SIG-M5 treated with dmso at 0.1 percent for 504 hours (cell line): ENCODE measurements at regions not wholly inside any gene's neighbourhood (a gene's known extent, or its start where the extent isn't known, plus 50 kb on each side); places are given as distances from the start of the nearest gene placed in this dataset.
A peak's percentile ranks its signal among the peaks of the same experiment; 100 is the strongest.
"Not testable (repeated sequence)": the region's sequence is repeated elsewhere in the genome, so short reads cannot be mapped to it uniquely, and the experiment has no call there.

ENCODE experiments used
- DNase-seq: peaks from one replicate; lab custom pipeline; 2025; ENCODE audit not compliant: unreplicated experiment; lab: John Stamatoyannopoulos, UW

DNA sequence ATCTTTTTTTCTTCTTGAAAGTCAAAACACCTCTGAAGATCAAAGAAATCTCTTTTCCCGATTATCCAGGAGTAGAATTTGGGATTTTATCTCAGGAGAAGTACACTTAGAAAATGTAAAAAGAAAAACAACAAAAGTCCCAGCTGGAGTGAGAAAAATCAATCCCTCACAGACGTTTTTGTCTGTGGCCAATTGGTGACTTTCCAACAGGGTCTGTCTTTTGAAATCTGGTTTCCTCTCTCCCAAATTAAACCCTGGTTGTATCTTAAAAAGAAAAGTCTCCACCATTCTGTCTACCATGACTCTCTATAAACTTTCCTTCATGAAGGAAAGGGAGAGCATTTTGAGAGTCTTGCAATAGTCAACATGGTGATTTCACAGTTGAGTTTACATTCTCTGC is 88.1 kb downstream of the DACT1 start:
- no peak for DNase-seq

DNA sequence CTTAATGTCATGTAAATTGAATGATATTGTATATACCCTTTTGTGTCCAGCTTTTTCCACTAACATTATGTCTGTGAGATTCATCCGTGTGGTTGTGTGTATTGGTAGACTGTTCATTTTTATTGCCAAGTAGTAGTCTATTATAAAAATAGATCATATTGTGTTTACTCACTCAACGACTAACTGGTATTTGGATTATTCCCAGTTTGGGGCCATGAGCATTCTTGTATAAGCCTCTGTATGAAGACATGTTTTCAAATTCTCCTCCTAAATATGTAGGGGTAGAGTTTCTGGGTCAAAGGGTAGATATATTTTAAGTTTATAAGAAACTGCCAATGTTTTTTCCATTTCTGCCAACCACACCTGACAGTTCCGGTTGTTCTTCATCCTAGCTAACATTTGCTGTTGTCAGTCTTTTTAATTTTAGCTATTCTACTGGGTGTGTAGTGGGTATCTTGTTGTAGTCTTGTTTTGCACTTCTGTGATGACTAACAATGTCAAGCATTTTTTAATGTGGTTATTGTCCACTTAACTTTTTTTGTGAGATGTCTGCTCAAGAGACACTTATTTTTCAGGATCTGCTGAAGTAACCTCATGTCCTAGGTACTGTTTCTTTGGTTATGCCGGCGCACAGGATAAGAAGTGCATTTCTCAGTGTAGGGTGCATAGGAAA is 93.2 kb downstream of the DACT1 start:
- DNase-seq = no peak

DNA sequence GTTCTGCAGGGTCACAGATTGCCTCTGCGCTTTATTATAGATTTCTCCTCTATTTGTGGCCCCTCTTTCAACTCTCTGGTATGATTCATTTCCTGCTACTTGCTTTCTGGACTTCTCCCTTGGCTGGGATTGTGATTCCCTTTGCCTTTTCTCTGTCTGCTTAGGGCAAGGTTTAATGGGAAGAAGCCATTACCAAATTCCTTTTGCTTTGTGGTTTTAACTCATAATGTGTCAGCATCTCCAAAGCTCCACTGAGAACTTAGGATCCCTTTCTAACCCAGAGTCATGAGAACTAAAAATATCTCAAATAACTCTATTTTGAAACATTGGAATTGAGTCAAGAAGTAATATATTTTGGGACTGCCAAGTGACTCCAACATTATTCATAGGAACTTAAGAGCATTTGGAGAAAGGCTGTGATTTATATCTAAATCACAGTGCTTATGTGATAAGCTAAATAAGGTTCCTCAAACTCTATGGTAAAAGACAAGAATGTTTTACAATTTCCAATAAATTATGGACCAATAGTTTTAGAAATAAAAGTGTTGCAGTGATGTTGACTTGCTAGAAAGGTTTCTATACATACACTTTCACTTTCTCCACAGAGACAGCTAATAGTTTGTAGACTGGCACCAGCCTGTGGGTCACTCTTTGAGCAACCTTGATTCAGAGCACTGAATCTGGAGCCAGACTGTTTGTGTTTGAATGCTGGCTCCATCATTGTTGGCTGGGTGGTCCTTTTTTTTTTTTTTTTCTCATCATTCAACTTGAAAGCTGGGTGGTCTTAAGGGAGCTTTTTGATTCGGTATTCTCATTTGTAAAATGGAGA is 93.9 kb downstream of the DACT1 start:
- no peak for DNase-seq

DNA sequence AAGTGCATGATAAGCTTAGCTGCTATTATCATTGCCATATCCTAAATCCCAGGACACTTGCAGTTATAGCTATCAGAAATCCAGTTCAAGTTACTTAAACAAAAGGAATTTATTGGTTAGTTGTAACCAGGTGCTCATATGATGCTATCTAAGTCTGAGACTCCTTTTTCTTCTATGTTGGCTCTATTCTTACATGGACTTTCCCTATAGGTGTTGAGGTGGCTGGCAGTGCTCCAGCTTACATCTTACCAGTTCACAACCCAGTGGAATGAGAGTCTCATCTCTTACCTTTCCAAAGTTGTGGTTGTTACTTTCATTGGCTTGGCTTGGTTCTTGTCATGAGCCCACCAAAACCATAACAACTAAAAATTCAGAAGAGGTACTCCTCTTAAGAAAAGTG is 94.6 kb downstream of the DACT1 start:
- no peak for DNase-seq

DNA sequence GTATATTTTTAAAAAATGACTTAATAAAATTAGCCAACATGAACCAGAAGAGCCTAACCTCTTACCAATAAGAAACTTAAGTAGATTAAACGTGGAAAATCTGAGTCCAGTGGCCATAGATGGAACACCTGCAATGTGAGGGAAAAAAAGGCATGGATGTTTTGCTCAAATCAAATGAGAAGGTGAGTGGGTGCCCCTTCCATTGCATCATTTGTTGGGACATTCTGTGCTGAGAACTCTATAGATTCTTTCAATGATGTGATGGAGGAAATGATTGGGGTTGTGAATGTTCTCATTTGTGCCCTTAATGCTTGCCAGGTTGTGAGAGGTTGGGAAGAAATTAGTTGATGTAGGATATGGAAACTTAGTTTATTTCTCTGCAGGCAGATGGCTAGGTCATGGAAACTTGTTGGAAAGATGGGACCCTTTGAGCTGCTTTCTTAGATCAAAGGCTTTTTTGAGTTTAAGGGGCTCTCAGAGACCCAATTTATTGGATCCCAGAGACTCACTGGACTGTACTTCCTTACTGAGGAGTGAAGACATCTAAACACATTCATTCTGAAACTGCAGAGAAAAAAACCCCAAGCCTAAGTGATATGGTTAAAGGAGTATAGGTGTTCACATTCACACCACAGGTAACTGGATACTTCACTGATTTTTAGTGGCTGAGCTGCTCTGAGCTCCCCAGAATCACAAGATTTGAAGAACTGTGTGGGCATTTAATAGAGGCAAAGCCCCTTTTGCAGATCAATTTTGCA is 95.9 kb downstream of the DACT1 start:
- no peak for DNase-seq

DNA sequence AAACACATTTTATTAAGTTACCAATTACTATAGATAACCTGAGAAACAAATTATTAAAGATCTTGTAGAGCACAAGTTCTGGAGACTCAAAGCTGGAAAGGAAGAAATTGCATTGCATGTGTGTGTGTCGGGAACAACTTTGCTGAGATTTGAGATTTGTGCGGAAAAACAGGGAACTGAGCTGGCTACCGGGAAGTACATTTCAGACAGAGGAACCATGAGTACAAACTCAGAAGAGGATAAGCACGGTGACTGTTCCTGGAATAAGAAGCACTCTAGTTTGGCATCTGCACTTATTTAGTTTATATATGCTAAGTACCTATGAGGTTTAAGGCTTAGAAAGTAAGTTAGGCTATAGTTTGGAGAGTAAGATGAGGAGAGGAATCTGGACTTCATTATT is 97.8 kb downstream of the DACT1 start:
- no peak for DNase-seq

DNA sequence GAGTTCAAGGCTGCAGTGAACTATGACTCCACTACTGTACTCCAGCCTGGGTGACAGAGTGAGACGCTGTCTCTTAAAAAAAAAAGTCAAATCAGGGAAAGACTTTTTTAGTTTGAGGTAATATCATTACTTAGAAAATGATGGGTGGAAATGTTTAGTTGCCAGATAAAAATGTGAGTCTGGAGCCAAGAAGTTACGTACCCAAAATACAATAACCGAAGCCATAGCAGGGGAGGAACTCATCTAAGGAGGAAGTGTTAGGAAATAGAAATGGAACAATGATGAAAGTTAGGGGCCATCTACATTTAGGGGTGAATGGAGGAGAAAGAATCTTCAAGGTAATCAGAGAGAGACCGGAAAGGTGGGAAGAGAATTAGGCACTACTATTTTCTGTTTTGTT is 98.8 kb downstream of the DACT1 start:
- no peak for DNase-seq

DNA sequence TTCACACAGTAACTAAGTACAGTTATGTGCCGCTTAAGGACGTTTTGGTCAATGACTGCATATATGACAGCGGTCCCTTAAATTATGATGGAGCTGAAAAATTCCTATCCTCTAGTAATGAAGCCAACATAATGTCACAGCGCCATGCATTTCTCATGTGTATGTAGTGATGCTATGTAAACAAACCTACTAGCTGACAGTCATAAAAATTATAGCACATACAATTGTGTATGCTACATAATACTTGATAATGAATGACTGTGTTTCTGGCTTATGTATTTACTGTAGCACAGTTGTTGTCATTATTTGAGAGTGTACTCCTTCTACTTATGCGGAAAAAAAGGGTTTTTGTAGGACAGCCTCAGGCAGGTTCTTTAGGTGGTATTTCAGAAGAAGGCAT is 99.7 kb downstream of the DACT1 start:
- no peak for DNase-seq

DNA sequence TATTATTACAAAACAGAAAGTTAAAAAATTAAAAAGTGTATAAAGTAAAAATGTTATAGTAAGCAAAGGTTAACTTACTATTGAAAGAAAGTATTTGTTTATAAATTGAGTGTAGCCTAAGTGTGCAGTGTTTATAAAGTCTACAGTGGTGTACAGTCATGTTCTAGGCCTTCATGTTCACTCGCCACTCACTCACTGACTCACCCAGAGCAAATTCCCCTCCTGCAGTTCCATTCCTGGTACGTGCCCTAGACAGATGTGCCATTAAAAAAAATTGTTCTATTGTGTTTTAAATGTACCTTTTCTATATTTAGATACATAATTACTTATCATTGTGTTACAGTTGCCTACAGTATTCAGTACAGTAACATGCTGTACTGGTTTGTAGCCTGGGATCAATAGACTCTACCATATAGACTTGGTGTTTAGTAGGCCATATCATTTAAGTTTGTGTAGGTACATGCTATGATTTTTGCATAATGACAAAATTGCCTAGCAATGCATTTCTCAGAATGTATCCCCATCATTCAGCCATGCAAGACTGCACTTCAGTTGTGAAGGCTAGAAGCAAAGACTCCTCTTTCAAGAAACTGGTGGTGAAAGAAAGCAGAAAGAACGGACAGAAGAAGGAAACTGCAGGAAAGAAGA is 100.6 kb downstream of the DACT1 start:
- no peak for DNase-seq

DNA sequence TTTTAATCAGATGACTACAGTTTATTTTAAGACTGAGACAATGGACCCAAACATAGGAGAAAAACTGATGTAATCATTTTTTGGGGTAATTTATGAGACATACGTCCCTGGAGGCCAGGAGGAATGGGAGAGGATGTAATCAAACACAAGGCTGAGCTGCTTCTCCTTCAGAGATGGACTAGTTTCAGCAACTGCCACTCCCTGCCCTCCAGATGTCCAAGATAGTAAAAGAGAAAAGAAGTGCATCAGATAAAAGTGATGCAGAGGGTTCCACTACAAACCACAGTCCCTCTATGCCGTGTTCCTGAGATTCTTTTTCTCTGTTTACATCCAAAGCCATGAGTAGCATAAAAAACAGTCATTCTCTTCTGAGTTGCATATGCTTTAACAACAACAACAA is 101.1 kb downstream of the DACT1 start:
- DNase-seq = no peak

DNA sequence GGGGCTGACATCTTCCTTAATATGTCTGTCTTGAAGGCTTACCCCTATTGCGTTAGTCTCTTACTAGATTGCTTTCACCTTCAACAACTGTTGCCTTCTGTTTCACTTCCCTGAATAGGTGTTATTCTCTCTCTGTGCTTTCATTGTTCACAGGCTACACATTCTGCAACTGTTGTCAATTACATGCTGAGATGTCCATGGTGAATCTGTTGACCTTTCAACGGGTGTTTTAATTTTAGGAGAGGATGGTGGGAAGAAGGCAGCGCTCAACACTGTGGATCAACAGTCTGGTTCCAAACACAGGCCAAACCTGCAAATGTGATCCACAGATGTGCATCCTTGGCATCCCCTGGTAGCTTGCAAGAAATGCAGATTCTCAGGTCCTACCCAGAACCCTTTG is 101.9 kb downstream of the DACT1 start:
- DNase-seq = peak; percentile 55

DNA sequence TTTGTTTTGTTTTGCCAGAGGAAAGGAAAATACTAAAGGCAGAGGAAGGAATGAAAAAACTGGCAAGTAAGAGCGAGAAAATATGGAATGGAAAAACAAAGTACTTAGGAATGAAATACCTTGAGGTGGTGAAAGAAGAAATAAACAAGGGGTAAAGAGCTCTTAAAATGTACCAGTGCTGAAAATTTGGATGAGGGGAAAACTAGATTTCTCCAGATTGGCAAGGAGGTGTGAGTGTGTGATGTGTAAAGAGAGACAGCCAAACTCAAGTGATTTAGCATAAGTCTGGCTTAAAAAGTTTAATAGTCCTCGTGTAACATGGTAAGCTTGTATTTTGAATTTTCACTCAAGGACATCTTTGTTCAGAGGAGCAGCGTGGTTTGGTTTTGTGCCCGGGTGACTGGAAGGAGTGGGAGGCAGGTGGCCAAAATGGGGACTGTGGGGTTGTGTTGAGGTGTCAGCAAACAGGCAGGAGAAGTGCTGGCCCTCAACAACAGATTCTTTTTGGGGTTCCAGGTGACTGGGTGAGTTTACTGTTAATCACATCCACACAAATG is 102.7 kb downstream of the DACT1 start:
- DNase-seq = no peak

DNA sequence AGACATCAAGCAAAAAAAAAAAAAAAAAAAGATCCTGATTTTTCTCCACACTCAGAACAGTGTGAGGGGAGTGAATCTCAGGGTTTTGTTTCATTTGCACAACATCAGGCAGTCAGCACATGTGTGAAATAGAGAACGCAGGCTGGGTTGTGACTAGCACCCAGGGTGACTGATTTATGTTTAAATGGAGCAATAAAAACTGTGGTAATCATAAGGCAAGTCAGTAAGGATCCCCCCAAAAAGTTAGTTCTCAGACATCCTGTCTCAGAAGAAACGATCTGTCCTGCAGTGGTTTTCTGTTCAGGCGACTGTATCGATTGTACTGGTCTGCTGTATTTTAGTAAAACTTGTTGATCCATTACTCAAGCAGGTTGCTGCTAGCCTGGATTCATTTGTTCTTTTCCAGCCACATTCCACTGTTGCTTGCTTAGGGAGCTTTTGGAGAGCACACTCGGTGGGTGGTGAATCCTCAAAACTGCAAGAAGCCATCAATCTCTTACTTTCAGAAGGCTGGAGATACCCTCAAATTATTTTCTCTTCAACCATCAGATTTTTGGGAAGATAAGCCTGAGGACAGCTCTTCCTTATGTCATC is 107.1 kb downstream of the DACT1 start:
- no peak for DNase-seq

DNA sequence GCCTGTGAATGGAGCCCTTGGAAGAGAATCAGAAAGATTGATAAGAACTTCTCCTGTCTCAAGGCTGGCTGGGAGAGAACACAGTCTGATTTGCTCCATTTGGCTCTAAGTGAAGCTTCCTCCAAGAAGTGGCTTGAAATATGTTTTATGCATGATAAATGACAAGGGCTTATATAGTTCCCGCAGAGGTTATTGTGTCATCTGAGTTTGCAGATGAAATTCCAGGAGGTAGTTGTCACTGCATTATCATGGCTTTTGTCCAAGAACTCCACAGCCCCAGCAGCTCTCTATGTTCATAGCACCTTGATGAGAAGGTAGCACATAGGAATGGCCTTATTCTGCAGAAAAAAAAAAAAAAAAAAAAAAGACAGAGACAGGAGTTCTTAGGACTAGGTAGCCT is 108.5 kb downstream of the DACT1 start:
- DNase-seq = no peak

DNA sequence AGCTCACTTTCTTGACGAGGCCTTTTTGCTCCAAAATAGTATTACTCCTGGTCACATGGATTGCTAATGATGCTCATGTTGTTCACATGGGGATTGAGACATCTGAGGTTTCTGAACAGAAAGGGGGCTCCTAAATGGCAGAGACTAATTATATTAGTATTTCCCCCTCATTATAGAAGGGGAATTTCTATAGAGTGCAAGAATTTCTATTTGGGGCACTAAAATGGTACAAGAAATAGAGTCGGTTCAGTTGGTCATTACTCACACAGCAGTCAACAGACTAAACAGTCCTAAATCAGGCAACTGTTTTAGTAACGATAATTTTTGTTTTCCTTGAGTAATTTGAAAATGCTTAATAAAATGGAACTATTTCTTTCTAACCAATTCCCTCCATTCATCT is 108.9 kb downstream of the DACT1 start:
- no peak for DNase-seq

DNA sequence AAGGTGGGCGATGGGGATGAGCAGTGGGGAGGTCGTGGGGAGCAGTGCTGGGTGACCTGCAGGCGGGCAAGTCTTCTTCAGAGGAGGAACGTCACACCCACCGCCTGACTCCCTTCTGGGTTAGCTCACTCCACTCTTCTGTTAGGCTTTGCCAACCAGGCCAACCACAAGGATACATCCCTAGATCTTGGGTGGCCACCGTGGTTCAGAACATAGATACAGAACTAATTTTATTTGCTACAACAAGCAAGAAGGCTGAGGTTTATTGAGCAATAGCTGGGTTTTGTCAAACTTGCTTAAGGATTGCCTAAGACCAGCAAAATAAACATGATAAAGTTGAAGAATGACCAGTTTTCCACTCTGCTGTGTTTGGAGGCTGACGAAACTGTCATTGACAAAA is 109.4 kb downstream of the DACT1 start:
- peak; percentile 89 for DNase-seq

DNA sequence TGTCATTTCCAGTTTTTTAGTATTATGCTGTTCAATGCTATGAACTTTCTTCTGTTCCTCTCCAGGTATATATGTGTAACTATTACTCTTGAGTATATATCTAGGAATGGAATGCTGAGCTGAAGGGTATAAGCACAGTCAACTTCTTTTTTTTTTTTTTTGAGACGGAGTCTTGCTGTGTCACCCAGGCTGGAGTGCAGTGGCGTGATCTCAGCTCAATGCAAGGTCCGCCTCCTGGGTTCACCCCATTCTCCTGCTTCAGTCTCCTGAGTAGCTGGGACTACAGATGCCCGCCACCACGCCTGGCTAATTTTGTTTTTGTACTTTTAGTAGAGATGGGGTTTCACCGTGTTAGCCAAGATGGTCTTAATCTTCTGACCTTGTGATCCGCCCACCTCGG is 110.5 kb downstream of the DACT1 start:
- not testable (repeated sequence) for DNase-seq

DNA sequence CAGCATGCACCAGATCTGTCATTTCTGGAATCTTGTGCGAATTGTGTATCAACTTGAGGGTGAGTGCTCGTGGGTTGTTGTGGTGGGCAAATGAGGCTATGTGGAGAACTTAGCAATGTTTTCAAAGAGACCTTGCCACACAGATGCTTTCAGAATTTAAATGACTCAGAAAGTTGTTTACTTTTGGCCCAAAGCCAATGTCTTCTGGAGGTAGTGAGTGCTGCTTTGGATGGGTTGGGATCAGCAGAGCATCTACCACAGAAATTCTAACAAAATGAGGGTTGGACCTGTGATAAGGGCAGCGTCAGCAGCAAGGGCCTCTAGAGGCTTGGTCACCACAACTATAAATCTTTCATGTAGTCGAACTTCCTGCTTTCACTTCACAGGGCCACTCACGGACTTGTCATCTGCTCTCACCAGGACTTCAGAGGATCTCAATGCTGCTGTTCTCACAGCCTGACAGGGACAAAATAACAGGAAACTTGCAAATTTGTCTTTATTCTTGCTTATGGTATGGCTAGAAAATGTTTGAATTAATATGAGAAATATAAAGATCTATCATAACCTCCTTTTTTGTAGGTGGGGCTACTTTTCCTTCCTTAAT is 111.4 kb downstream of the DACT1 start:
- peak; percentile 54 for DNase-seq

DNA sequence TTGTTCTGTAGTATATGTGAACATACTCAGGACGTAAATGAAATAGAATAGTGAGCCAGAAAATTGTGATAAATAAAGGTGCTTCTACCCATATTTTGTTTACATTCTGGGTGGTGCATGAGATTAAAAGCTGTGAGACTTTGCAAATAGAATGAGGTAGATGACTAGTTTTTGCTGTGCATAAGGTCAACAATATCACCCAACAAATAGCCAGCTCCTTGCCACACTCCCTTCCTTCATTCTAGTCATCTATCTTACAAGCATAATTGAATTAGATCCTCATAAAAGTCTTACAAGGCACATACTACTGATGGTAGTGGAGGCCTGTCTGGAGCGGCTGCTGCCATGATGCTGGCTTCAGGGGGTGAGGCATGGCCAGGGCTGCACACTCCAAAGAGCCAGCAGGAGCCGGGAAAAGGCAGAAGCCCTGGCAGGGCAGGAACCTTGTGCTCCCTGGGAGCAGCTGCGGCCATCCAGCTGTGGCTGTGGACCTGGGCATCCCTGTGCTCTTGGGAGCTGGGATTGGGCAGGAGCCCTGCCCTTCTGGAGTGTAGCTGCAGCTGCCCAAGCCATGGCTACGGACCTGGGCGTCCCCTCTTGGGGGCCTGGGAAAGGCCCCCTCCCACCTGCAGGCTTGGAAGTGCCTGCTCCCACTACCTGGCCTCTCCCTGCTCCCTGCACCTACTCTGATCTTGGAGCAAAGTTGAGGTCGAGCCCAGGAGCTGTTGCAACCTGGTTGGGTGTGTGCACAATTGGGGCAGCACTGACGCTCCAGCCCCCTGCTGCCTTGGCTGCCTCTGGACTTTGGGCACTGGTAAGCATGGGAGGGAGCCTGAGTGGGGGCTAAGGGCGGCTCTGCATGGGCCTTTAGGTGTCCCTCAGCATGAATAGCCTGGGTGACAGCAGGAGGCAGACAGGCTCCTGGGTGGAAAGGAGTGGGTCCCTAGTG is 112.8 kb downstream of the DACT1 start:
- no peak for DNase-seq
